ENCODE measurements at regions not wholly inside any gene's neighbourhood (a gene's known extent, or its start where the extent isn't known, plus 50 kb on each side); places are given as distances from the start of the nearest gene placed in this dataset.

GRCh38 chr9:30723656-30724055, 1660.8 kb upstream of the ACO1 start:
- TF ChIP-seq NFE2L2 (IDR thresholded peaks at IDR 0.05; ENCODE audit: low read depth, low read length) (no peak), RCOR1 (IDR thresholded peaks at IDR 0.05; ENCODE audit: insufficient replicate concordance, low read length) (no peak), CEBPB (IDR thresholded peaks at IDR 0.05; ENCODE audit: low read depth, low read length) (no peak), RAD21 (IDR thresholded peaks at IDR 0.05; ENCODE audit: low read length) (no peak), FOS (IDR thresholded peaks at IDR 0.05; ENCODE audit: low read depth, low read length) (no peak), POLR2A (IDR thresholded peaks at IDR 0.05; ENCODE audit: low read depth, low read length) (no peak), ELK1 (IDR thresholded peaks at IDR 0.05; ENCODE audit: borderline replicate concordance, low read depth, low read length) (no peak), MAFK (IDR thresholded peaks at IDR 0.05; ENCODE audit: low read depth, low read length) (no peak), CHD1 (IDR thresholded peaks at IDR 0.05; ENCODE audit: low read depth, low read length) (no peak), MXI1 (IDR thresholded peaks at IDR 0.05; ENCODE audit: borderline replicate concordance, low read depth, low read length) (no peak), RFX5 (IDR thresholded peaks at IDR 0.05; ENCODE audit: low read depth, low read length) (no peak), SMC3 (IDR thresholded peaks at IDR 0.05; ENCODE audit: low read depth, low read length) (no peak), BHLHE40 (IDR thresholded peaks at IDR 0.05; ENCODE audit: low read depth, low read length) (no peak), MAZ (IDR thresholded peaks at IDR 0.05; ENCODE audit: borderline replicate concordance, low read depth, low read length) (no peak)
- TF ChIP-seq, protein P1, sequence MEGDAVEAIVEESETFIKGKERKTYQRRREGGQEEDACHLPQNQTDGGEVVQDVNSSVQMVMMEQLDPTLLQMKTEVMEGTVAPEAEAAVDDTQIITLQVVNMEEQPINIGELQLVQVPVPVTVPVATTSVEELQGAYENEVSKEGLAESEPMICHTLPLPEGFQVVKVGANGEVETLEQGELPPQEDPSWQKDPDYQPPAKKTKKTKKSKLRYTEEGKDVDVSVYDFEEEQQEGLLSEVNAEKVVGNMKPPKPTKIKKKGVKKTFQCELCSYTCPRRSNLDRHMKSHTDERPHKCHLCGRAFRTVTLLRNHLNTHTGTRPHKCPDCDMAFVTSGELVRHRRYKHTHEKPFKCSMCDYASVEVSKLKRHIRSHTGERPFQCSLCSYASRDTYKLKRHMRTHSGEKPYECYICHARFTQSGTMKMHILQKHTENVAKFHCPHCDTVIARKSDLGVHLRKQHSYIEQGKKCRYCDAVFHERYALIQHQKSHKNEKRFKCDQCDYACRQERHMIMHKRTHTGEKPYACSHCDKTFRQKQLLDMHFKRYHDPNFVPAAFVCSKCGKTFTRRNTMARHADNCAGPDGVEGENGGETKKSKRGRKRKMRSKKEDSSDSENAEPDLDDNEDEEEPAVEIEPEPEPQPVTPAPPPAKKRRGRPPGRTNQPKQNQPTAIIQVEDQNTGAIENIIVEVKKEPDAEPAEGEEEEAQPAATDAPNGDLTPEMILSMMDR (conservative IDR thresholded peaks at IDR 0.05; ENCODE audit: low read depth, low read length), result no peak
- TF ChIP-seq, protein P2, sequence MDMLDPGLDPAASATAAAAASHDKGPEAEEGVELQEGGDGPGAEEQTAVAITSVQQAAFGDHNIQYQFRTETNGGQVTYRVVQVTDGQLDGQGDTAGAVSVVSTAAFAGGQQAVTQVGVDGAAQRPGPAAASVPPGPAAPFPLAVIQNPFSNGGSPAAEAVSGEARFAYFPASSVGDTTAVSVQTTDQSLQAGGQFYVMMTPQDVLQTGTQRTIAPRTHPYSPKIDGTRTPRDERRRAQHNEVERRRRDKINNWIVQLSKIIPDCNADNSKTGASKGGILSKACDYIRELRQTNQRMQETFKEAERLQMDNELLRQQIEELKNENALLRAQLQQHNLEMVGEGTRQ (IDR thresholded peaks at IDR 0.05; ENCODE audit: low read depth, low read length), result no peak
- no peak overlapping the region for H4K91ac ChIP-seq (ENCODE audit: insufficient read depth, low read depth, low read length)
- H3K23ac ChIP-seq (ENCODE audit: low read depth, low read length), result no peak overlapping the region
- no peaks in the 10 kb centered on the region for H3K9me1 ChIP-seq (ENCODE audit: insufficient read depth, low read length)
- H2BK15ac ChIP-seq (ENCODE audit: low read depth, low read length), result no peak overlapping the region
- intact Hi-C loops (cut with micrococcal nuclease) (no loop called here), dilution Hi-C loops (cut with HindIII; ENCODE audit: low sequenced_read_pairs, unreplicated experiment) (no loop called here), in situ Hi-C loops (cut with MboI; ENCODE audit: low sequenced_read_pairs) (no loop called here)
- H3K4me3 ChIP-seq (ENCODE audit: insufficient read depth, low read depth, low read length), result no peak overlapping the region
- no peaks in the 10 kb centered on the region for H3K27me3 ChIP-seq (ENCODE audit: control insufficient read depth, insufficient read depth, low read length)
- no peak overlapping the region for H3K27ac ChIP-seq (ENCODE audit: insufficient read depth, low read length)
- no peak overlapping the region for H2AK9ac ChIP-seq (replicated peaks; ENCODE audit: low read depth, low read length, poor library complexity)
- H3K18ac ChIP-seq (ENCODE audit: low read depth, low read length), result no peak overlapping the region
- no peak overlapping the region for H3K9ac ChIP-seq (ENCODE audit: low read depth, low read length)
- H3K36me3 ChIP-seq (ENCODE audit: control insufficient read depth, insufficient read depth, low read length), result no peaks in the 10 kb centered on the region
- peaks cover 7% of the 10 kb centered on the region for H3K9me3 ChIP-seq (ENCODE audit: control insufficient read depth, insufficient read depth, low read length)
- H3K4me2 ChIP-seq (ENCODE audit: low read depth, low read length), result no peak overlapping the region
- WGBS, 2 experiments (ENCODE audit: extremely low coverage in 2 of 2, insufficient read length in 1 of 2), result 50% methylated on average over 2 of the region's 4 CpGs; no CpG with 5 or more reads in 1 of the 2 experiments
- H2BK5ac ChIP-seq (ENCODE audit: low read depth, low read length, poor library complexity, severe bottlenecking), result no peak overlapping the region
- CTCF ChIA-PET, result no interaction called here
- no peak overlapping the region for H3K14ac ChIP-seq (replicated peaks; ENCODE audit: low read depth, low read length)
- no peak for ATAC-seq (ENCODE audit: low read depth)
- H4K8ac ChIP-seq (ENCODE audit: low read depth in 2 of 2, low read length in 2 of 2), result no peak overlapping the region
- H2BK120ac ChIP-seq (ENCODE audit: low read depth, low read length), result no peak overlapping the region
- H3K56ac ChIP-seq (ENCODE audit: extremely low read depth, insufficient read depth, low read length), result no peak overlapping the region
- POLR2A ChIA-PET (ENCODE audit: unreplicated experiment), result no interaction called here
- no peaks in the 10 kb centered on the region for H3K79me1 ChIP-seq (ENCODE audit: low read depth in 1 of 2, low read length in 2 of 2)
- no peak overlapping the region for H2AFZ ChIP-seq (replicated peaks; ENCODE audit: low read length, poor library complexity)
- H3K4me1 ChIP-seq (ENCODE audit: control insufficient read depth, insufficient read depth, low read length), result no peaks in the 10 kb centered on the region
- H2BK20ac ChIP-seq (ENCODE audit: low read depth, low read length), result no peak overlapping the region
- H4K20me1 ChIP-seq (ENCODE audit: insufficient read depth, low read length), result no peaks in the 10 kb centered on the region
- BruUV-seq (replicated peaks), result no TSS peak
- no peak overlapping the region for H2AK5ac ChIP-seq (ENCODE audit: low read depth, low read length)
- DNase-seq, result no peak
- H4K5ac ChIP-seq (ENCODE audit: low read depth, low read length), result no peak overlapping the region
- H3K4ac ChIP-seq (ENCODE audit: low read depth, low read length), result no peak overlapping the region
